ENCODE measurements at regions not wholly inside any gene's neighbourhood (a gene's known extent, or its start where the extent isn't known, plus 50 kb on each side); places are given as distances from the start of the nearest gene placed in this dataset.
"Not testable (repeated sequence)": the region's sequence is repeated elsewhere in the genome, so short reads cannot be mapped to it uniquely, and the experiment has no call there.

DNA sequence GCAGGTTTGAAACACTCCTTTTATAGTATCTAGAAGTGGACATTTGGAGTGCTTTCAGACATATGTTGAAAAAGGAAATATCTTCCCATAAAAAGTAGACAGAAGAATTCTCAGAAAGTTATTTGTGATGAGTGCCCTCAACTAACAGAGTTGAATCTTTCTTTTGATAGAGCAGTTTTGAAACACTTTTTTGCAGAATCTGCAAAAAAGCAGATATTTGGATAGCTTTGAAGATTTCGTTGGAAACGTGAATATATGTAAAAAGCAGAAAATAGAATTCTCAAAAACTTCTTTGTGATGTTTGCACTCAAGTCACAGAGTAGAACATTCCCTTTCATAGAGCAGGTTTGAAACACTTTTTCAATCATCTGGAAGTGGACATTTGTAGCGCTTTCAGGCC, 676.4 kb upstream of the ZNF337 start:
- H3K4me3 ChIP-seq (ENCODE audit: low read depth, low read length); DNase-seq (ENCODE audit: low read depth): not testable (repeated sequence)

DNA sequence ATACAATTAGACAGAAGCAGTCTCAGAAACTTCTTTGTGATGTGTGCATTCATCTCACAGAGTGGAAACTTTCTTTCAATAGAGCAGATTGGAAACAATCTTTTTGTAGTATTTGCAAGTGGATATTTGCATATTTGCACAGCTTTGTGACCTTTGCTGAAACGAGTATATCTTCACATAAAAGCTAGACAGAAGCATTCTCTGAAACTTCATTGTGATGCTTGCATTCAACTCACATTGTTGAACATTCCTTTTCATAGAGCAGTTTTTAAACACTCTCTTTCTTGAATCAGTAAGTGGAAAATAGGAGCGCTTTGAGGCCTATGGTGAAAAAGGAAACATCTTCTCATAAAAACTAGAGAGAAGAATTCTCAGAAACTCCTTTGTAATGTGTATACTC, 657.9 kb upstream of the ZNF337 start:
- no peak overlapping the region for H3K4me3 ChIP-seq (ENCODE audit: low read depth, low read length)
- no peak for DNase-seq (ENCODE audit: low read depth)
- TF ChIP-seq, protein P1, sequence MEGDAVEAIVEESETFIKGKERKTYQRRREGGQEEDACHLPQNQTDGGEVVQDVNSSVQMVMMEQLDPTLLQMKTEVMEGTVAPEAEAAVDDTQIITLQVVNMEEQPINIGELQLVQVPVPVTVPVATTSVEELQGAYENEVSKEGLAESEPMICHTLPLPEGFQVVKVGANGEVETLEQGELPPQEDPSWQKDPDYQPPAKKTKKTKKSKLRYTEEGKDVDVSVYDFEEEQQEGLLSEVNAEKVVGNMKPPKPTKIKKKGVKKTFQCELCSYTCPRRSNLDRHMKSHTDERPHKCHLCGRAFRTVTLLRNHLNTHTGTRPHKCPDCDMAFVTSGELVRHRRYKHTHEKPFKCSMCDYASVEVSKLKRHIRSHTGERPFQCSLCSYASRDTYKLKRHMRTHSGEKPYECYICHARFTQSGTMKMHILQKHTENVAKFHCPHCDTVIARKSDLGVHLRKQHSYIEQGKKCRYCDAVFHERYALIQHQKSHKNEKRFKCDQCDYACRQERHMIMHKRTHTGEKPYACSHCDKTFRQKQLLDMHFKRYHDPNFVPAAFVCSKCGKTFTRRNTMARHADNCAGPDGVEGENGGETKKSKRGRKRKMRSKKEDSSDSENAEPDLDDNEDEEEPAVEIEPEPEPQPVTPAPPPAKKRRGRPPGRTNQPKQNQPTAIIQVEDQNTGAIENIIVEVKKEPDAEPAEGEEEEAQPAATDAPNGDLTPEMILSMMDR (IDR thresholded peaks at IDR 0.05; ENCODE audit: insufficient read depth, low read depth, low read length, missing control alignments): no peak

DNA sequence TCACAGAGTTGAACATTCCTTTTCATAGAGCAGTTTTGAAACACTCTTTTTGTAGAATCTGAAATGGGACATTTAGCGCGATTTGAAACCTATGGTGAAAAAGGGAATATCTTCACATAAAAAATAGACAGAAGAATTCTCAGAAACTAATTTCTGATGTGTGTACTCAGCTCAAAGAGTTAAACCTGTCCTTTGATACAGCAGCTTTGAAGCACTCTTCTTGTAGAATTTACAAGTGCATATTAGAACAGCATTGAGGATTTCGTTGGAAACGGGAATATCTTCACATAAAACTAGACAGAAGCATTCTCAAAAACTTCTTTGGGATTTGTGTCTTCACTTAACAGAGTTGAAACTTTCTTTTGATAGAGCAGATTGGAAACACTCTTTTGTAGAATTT, 650.7 kb upstream of the ZNF337 start:
- DNase-seq (ENCODE audit: low read depth): no peak
- TF ChIP-seq, protein P1 (IDR thresholded peaks at IDR 0.05; ENCODE audit: insufficient read depth, low read depth, low read length, missing control alignments): no peak
- no peak overlapping the region for H3K4me3 ChIP-seq (ENCODE audit: low read depth, low read length)

DNA sequence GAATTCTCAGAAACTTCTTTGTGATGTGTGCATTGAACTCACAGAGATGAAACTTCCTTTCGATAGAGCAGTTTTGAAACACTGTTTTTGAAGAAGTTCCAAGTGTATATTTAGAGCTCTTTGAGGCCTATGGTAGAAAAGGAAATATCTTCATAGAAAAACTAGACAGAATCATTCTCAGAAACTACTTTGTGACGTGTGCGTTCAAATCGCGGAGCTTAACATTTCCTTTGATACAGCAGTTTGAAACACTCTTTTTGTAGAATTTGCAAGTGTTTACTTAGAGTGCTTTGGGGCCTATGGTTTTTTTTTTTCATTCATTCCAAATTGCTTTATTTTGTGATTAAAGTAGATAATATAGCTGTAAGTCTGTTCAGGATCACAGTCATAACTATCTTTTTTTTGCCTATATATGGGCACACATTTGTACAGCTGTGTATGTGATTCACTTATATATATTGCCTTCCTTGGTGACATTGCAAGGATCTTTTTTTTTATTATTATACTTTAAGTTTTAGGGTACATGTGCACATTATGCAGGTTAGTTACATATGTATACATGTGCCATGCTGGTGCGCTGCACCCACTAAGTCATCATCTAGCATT, 643.9 kb upstream of the ZNF337 start:
- not testable (repeated sequence) for H3K4me3 ChIP-seq (ENCODE audit: low read depth, low read length); DNase-seq (ENCODE audit: low read depth)

DNA sequence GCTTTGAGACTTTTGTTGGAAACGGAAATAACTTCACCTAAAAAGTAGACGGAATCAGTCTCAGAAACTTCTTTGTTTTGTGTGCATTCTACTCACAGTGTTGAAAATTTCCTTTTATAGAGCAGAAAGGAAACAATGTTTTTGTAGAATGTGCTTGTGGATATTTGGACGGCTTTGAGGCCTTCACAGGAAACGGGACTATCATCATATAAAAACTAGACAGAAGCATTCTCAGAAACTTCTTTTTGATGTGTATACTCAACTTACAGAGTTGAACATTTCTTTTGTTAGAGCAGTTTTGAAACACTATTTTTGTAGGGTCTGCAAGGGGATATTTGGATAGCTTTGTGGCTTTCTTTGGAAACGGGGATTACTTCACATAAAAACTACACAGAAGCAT, 627.5 kb upstream of the ZNF337 start:
- no peak overlapping the region for H3K4me3 ChIP-seq (ENCODE audit: low read depth, low read length)
- TF ChIP-seq, protein P1 (IDR thresholded peaks at IDR 0.05; ENCODE audit: insufficient read depth, low read depth, low read length, missing control alignments): no peak
- no peak for DNase-seq (ENCODE audit: low read depth)

DNA sequence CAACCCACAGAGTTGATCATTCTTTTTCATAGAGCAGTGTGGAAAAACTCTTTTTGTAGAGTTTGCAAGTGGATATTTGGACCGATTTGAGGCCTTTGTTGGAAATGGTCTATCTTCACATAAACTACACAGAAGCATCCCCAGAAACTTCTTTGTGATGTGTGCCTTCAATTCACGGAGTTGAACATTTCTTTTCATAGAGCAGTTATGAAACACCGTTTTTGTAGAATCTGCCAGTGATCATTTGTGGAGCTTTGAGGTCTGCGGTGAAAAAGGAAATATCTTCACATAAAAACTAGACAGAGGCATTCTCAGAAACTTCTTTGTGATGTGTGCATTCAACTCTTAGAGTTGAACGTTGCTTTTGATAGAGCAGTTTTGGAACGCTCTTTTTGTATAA, 618.4 kb upstream of the ZNF337 start:
- TF ChIP-seq, protein P1 (IDR thresholded peaks at IDR 0.05; ENCODE audit: insufficient read depth, low read depth, low read length, missing control alignments): no peak
- DNase-seq (ENCODE audit: low read depth): no peak
- no peak overlapping the region for H3K4me3 ChIP-seq (ENCODE audit: low read depth, low read length)

DNA sequence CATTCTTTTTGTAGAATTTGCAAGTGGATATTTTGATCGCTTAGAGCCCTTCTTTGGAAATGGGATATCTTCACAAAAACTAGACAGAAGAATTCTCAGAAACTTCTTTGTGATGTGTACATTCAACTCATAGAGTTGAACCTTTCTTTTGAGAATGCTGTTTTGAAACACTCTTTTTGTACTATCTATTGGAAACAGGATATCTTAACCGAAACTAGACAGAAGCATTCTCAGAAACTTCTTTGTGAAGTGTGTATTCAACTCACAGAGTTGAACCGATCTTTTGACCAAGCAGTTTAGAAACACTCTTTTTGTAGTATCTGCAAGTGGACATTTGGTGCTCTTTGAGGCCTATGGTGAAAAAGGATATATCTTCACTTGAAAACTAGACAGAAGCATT, 613.1 kb upstream of the ZNF337 start:
- H3K4me3 ChIP-seq (ENCODE audit: low read depth, low read length); DNase-seq (ENCODE audit: low read depth): not testable (repeated sequence)

DNA sequence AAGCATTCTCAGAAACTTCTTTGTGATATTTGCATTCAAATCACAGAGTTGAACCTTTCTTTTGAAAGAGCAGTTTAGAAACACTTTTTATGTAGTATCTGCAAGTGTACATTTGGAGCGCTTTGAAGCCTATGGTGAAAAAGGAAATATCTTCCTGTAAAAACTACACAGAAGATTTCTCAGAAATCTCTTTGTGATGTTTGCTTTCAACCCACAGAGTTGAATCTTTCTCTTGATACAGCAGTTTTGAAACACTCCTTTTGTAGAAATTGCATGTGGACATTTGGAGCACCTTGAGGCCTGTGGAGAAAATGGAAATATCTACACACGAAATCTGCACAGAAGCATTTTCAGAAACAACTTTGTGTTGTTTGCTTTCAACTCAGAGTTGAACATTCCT, 612.3 kb upstream of the ZNF337 start:
- no peak overlapping the region for H3K4me3 ChIP-seq (ENCODE audit: low read depth, low read length)
- TF ChIP-seq, protein P1 (IDR thresholded peaks at IDR 0.05; ENCODE audit: insufficient read depth, low read depth, low read length, missing control alignments): no peak
- no peak for DNase-seq (ENCODE audit: low read depth)

DNA sequence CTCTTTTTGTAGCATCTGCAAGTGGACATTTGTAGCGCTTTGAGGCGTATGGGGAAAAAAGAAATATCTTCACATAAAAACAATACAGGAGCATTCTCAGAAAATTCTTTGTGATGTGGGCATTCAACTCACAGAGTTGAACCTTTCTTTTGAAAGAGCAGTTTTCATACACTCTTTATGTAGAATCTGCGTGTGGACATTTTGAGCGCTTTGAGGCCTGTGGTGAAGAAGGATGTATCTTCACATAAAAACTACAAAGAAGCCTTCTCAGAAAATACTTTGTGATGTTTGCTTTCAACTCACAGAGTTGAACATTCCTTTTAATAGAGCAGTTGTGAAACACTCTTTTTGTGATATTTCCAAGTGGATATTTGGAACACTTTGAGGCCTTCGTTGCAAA, 598.4 kb upstream of the ZNF337 start:
- TF ChIP-seq, protein P1 (IDR thresholded peaks at IDR 0.05; ENCODE audit: insufficient read depth, low read depth, low read length, missing control alignments): no peak
- H3K4me3 ChIP-seq (ENCODE audit: low read depth, low read length): no peak overlapping the region
- DNase-seq (ENCODE audit: low read depth): no peak

DNA sequence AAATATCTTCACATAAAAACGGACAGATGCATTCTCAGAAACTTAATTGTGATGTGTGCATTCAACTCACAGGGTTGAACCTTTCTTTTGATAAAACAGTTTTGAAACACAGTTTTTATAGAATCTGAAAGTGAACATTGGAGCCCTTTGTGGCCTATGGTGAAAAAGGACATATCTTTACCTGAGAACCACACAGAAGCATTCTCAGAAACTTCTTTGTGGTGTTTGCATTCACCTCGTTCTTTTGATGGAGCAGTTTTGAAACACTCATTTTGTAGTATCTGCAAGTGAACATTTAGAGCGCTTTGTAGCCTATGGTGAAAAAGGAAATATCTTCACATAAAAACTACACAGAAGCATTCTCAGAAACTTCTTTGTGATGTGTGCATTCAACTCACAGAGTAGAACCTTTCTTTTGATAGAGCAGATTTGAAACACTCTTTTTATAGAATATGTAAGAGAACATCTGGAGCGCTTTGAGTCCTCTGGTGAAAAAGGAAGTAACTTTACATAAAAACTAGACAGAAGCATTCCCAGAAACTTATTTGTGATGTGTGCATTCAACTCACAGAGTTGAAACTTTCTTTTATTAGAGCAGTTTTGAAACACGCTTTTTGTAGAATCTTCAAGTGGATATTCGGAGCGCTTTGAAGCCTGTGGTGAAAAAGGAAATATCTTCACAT, 591.9 kb upstream of the ZNF337 start:
- not testable (repeated sequence) for DNase-seq (ENCODE audit: low read depth); H3K4me3 ChIP-seq (ENCODE audit: low read depth, low read length)
